Hippocampal formation (tissue), 2 donors: ENCODE measurements at regions not wholly inside any gene's neighbourhood (a gene's known extent, or its start where the extent isn't known, plus 50 kb on each side); places are given as distances from the start of the nearest gene placed in this dataset.

Source experiments
- DNase-seq, 2 donors: peaks; one replicate each; lab custom pipeline; 2025; lab: John Stamatoyannopoulos, UW

DNA sequence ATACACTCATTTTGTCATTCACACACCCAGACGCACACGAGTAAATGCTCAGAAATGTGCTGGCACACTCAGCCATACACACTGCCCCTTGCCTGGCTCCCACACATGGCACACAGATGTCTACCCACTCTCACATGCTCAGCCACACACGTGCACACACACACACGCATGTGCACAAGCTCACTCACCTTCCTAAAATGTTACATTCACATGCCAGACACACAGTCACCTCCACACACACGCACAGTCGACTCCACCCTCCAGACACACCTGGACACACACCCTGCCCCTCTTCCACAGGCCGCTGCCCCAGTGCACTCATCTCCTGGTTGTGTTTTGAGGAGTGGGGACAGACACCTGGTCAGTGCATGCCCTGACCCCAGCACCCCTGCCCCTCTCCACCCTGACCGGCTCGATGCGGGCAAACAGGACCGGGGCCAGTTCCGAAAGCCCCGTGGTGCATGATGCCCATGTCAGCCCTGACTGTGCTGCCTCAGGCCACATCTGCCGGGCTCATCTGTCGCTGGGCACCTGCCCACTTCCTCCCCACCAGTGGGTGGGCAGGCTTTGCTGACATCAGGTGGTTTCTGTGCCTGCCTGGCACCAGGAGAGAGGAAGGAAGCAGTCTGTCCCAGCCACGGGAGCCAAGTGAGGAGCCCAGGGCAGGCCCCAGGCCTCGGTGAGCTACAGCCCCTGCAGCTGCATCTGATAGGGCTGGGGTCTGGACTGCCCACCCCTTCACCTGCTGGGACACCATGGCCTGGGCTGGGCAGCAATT, 84.9 kb upstream of the ZNF716 start:
- no peak for DNase-seq

DNA sequence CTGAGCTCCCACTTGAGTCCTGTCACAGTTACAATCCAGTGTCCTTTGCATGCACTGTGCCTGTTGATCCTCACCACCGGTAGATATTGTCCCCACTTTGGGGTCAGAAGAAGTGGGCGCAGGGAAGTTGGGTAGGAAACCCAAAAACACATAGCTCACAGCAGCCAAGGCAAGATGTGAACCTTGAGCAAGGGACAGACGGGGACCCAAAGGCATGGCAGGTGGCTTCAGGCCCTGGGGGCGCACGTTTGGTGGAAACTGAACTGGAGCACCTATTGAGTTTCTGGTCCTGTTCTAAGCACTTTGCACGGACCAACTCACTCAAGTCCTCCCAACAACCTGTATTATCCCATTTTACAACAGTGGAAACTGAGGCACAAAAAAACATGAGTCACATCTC, 82.8 kb upstream of the ZNF716 start:
- DNase-seq = no peak

DNA sequence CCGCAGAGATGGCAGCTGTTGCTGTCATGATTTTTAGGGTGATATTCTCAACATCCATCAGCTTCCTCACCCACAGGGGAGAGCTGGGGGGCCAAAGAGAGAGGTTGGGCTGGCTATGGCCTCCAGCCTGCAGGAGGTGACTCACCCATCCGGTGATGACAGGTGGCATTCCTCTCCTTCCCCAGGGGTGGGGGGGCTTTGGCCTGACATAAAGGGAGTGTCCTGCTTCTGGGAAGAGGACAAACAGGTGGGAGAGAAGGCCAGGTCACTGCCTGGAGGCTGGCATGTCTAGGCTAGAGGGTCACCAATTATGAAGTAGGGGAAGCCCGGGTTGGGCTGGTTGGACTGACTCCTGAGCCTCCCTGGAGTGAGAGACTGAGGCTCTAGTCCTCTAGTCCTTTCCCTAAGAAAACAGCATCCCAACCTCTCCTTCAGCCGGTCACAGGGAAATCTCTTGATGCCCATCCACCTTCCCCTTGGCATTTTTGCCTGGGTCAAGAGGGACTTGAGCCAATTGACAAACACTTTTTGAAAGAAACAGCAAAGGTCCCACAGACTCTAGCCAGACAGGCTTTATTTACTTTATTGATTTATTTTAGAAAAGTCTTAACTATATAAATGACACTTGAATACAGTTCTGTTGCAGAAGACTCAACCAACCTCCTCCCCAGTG, 79.8 kb upstream of the ZNF716 start:
- no peak for DNase-seq

DNA sequence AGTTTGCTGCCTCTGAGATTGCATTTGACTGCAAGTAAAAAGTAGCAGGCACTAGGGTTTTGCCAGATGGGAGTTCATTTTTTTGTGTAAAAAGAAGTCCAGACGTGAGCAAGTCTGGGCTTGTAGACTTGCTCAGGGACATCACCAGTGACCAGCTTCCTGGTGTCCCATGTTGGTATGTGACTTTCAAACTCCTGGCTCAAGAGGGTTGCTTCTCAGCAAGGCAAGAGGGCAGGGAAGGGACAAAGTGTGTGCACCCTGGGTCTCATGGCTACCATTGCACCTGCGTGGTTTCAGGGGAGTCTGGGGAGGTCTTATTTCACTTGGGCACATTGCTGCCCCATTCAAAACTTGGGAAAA, 79.3 kb upstream of the ZNF716 start:
- no peak for DNase-seq

DNA sequence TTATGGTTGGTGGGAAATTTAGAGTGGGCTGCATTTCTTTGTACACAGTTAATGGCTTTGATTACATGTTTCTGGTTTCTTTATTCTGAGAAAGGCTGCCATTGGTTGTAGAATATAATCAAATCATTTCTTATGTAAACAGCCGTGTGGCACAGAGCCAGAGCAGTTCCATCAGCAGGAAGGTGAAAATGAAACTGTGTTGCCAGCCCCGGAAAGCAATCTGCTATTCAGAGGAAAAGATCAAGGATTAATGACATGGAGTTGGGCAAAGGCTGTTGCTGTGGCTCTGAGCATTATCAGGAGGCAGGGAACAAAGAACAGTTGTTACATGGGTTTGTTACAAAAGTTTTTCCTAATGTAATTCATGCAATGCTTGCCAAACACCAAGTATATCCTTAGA, 74.2 kb upstream of the ZNF716 start:
- DNase-seq = no peak

DNA sequence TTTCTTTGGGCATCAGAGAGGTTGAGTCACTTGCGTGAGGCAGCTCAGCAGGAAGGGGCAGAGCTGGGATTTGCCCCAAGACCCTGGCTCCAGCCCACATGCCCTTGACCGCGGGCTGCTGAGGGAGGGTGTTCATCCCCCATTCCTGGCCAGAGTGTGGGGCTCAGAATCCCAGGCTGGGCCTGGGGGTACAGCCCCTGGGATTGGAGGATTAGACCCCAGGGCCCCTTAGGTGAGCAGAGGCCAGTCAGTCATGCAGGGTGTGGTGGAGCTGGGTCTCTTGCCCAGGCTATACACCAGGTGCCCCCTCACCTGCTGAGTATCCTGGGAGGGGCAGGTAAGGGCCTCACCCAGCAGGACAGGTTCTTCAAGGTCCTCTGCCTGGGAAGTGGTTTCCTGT, 68.4 kb upstream of the ZNF716 start:
- DNase-seq = no peak

DNA sequence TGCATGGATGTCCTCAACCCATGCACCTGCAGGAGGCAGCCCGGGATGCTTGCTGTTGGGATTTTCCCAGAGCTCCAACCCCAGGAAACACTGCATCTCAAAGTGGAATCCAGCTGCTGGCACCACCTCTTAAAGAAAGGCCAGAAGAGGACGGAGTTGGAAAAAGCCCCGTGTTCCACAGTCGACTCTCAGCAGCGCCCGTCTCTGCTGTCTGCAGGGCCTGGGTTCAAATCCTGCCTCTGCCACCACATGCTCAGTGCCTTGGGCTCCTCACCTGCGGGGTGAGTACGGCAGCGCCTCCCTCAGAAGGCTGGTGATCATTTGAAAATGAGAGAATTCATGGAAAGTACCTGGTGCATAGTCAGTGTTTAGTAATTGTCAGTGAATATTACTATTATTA, 65.6 kb upstream of the ZNF716 start:
- no peak for DNase-seq

DNA sequence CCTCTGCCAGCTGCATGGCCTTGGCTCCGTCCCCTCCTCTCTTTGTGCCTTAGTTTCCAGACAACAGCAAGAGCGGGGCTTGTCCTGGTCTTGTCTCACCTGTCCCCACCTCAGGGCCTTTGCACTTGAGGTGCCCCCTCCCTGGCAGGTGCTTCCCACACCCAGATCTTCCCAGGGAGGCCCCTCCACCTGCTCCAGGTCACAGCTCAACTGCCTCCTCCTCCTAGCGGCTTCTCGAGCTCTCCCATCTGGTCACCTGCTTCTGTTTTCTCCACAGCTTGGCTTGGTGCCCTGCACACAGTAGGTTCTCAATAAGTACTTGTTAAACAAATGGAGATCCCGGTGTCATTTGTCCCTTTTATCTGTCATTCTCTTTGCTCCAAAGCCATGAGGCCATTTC, 64.3 kb upstream of the ZNF716 start:
- no peak for DNase-seq

DNA sequence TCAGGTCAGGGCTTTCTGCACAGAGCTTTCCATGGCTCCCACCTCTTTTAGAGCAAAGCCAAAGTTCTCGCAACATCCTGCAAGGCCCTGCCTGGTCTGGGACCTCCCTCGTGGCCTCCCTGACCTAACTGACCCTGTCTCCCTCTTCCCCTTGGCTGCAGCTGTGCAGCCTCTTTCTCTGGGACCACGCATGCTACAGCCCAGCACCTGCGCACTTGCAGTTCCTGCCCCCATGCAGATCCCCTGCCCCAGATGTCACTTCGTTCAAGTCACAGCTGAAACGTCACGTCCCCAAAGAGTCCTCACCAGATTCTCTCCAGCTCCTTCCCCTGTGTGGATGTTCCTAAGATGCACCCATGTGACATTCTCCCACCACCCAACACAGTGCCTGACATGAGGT, 61.2 kb upstream of the ZNF716 start:
- DNase-seq = no peak

DNA sequence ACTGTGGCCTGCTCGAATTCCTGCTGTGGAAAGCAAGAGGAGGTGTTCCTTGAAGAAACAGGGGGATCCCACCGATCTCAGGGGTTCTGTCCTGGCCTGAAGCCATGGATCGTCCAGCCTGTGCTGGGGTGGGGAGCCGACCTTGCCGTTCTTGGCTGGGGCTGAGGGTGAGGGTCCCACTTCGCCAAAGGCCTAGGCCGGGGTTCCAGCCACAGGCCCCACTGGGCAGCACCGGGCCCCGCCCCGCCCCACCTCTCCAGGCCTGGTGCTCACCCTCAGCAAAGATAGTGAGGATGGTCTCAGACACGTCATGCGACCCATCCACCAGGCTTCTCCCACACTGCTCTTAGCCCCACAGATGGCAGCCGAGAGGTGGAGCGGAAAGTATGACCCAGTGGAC, 51.4 kb upstream of the ZNF716 start:
- DNase-seq = no peak

DNA sequence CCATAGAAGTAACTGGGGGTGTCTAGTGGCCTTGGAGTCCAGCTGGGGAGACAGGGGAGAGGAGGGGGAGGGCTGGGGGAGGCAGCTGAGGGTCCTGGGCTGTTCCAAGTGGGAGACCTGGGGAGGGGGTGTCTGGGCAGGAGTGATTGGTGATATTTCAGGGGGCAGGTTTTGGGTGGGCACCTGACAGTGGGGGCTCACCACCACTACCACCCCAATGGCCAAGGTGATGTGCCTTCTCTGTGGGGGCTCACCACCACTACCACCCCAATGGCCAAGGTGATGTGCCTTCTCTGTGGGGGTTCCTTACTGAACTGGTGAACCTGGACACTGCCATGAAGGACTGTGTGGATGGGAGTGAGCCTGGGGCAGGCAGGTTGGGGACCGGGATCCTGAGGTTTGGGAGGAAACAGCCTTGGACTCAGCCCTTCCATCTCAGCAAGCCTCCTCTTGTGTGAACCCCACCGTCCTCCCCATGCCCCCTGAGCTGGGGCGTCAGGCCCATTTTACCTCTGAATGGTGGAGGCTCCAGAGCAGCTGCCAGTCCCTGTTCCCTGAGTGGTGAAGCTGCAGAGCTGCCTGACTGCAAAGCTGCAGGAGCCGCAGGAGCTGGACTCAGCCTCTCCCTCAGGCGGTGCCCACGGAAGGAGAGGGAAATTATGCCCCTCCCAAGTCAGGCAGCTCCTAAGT, 50.6 kb upstream of the ZNF716 start:
- no peak for DNase-seq

DNA sequence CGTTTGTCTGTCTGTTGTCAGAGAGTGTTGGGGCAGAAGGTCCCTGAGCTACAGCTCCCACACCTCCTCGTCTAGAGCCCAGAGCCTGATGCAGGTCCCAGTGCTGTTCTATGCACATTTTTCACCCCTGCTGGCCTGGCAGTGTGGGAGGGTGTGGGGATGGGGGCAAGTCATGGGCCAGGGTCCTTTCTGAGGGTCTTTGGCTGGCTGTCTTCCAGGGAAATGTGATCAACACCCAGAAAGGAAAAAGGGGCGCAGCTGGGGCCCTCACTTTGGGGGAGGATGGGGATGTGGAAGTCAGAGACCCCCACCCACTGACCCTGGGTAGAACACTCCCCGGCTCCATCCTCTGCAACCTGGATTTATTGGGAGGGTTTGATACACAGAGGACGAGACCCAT, 50.0 kb upstream of the ZNF716 start:
- no peak for DNase-seq
